ENCODE measurements at regions not wholly inside any gene's neighbourhood (a gene's known extent, or its start where the extent isn't known, plus 50 kb on each side); places are given as distances from the start of the nearest gene placed in this dataset.

DNA sequence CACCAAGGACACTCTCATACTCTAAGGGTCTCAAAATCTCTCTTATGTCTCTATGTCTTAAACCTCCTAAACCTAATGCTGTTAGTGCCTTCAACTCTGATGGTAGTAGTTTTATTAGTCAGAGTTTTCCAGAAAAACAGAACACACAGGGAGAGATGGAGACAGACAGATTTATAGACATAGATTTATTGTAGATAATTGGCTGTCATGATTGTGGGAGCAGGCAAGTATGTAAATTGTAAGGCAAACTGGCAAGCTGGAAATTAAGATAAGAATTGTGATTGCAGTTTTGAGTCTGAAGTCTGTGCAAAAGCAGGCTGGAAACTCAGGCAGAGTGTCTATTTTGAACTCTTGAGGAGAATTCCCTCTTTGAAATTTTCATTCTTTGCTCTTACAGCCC, 96.3 kb upstream of the ROBO1 start:
- no peak for TF ChIP-seq POLR2AphosphoS5 (IDR thresholded peaks at IDR 0.05)
- Histone ChIP-seq H3K9me3 (no peaks in the 10 kb centered on the region), H3K27ac (no peak overlapping the region), H3K36me3 (no peaks in the 10 kb centered on the region), H3K4me3 (no peak overlapping the region), H3K27me3 (no peaks in the 10 kb centered on the region), H3K4me1 (no peaks in the 10 kb centered on the region)
- in situ Hi-C loops (cut with MboI; ENCODE audit: low pct_ligation_motif_present in 1 of 4, low pct_unique_long_range_greater_than_20kb in 1 of 4, low sequenced_read_pairs in 3 of 4) (no loop called here), intact Hi-C loops (cut with DNase I; ENCODE audit: low total_unique reads) (no loop called here)
- no peak for DNase-seq

GRCh38 chr3:79848876-79849275, 81.1 kb upstream of the ROBO1 start:
- TF ChIP-seq POLR2A (IDR thresholded peaks at IDR 0.05) (no peak), POLR2AphosphoS5 (IDR thresholded peaks at IDR 0.05) (no peak), CTCF (IDR thresholded peaks at IDR 0.05) (no peak), EP300 (IDR thresholded peaks at IDR 0.05; ENCODE audit: low read depth) (no peak)
- no peak for DNase-seq
- H3K9me3 ChIP-seq, result no peaks in the 10 kb centered on the region
- WGBS, 2 donors (ENCODE audit: low coverage in 1 of 2), result 58 to 62% methylated on average over 4 of the region's 4 CpGs
- intact Hi-C loops (cut with DNase I; ENCODE audit: low total_unique reads), result no loop called here
- H3K27me3 ChIP-seq, result no peaks in the 10 kb centered on the region
- no peaks in the 10 kb centered on the region for H3K36me3 ChIP-seq
- H3K4me3 ChIP-seq, result no peak overlapping the region
- no peaks in the 10 kb centered on the region for H3K4me1 ChIP-seq
- in situ Hi-C loops (cut with MboI; ENCODE audit: low pct_ligation_motif_present in 1 of 4, low pct_unique_long_range_greater_than_20kb in 1 of 4, low sequenced_read_pairs in 3 of 4), result no loop called here
- H3K27ac ChIP-seq, result no peak overlapping the region

GRCh38 chr3:79847928-79848327, 80.1 kb upstream of the ROBO1 start:
- Histone ChIP-seq H3K9me3 (no peaks in the 10 kb centered on the region), H3K4me1 (no peaks in the 10 kb centered on the region), H3K27me3 (no peaks in the 10 kb centered on the region), H3K27ac (no peak overlapping the region), H3K36me3 (no peaks in the 10 kb centered on the region), H3K4me3 (no peak overlapping the region)
- in situ Hi-C loops (cut with MboI; ENCODE audit: low pct_ligation_motif_present in 1 of 4, low pct_unique_long_range_greater_than_20kb in 1 of 4, low sequenced_read_pairs in 3 of 4), result no loop called here
- TF ChIP-seq EP300 (IDR thresholded peaks at IDR 0.05; ENCODE audit: low read depth) (no peak), POLR2AphosphoS5 (IDR thresholded peaks at IDR 0.05) (no peak), CTCF (IDR thresholded peaks at IDR 0.05) (no peak), POLR2A (IDR thresholded peaks at IDR 0.05) (no peak)
- no peak for DNase-seq
- 48 to 83% methylated on average over 2 to 3 of the region's 3 CpGs for WGBS, 2 donors (ENCODE audit: low coverage in 1 of 2)
- intact Hi-C loops (cut with DNase I; ENCODE audit: low total_unique reads), result no loop called here

- in situ Hi-C loops (cut with MboI; ENCODE audit: low pct_ligation_motif_present in 1 of 4, low pct_unique_long_range_greater_than_20kb in 1 of 4, low sequenced_read_pairs in 3 of 4), result no loop called here
- Histone ChIP-seq H3K27me3 (no peaks in the 10 kb centered on the region), H3K27ac (no peak overlapping the region), H3K9me3 (no peaks in the 10 kb centered on the region), H3K4me1 (no peaks in the 10 kb centered on the region), H3K4me3 (no peak overlapping the region), H3K36me3 (no peaks in the 10 kb centered on the region)
- 63 to 67% methylated on average over 2 to 9 of the region's 9 CpGs for WGBS, 2 donors (ENCODE audit: low coverage in 1 of 2)
- TF ChIP-seq POLR2A (IDR thresholded peaks at IDR 0.05) (no peak), CTCF (IDR thresholded peaks at IDR 0.05) (peak in 2 of 5 experiments; percentile 17 to 19)
- no peak for DNase-seq
- intact Hi-C loops (cut with DNase I; ENCODE audit: low total_unique reads), result no loop called here
These were observed 78.5 kb upstream of the ROBO1 start for GRCh38 chr3:79846148-79846933.

- intact Hi-C loops (cut with DNase I; ENCODE audit: low total_unique reads) (no loop called here), in situ Hi-C loops (cut with MboI; ENCODE audit: low pct_ligation_motif_present in 1 of 4, low pct_unique_long_range_greater_than_20kb in 1 of 4, low sequenced_read_pairs in 3 of 4) (no loop called here)
- WGBS, 2 donors (ENCODE audit: low coverage in 1 of 2), result 88 to 94% methylated on average over 4 of the region's 4 CpGs
- Histone ChIP-seq H3K4me1 (no peaks in the 10 kb centered on the region), H3K36me3 (no peaks in the 10 kb centered on the region), H3K4me3 (no peak overlapping the region), H3K27me3 (no peaks in the 10 kb centered on the region), H3K27ac (no peak overlapping the region), H3K9me3 (no peaks in the 10 kb centered on the region)
- no peak for DNase-seq
- TF ChIP-seq CTCF (IDR thresholded peaks at IDR 0.05), result no peak
- no peak for TF ChIP-seq POLR2AphosphoS5 (IDR thresholded peaks at IDR 0.05)
- TF ChIP-seq EP300 (IDR thresholded peaks at IDR 0.05; ENCODE audit: low read depth), result no peak
- no peak for TF ChIP-seq POLR2A (IDR thresholded peaks at IDR 0.05)
These were observed 77.7 kb upstream of the ROBO1 start for GRCh38 chr3:79845546-79845945.
